Upper lobe of left lung (tissue), 4 donors: ENCODE measurements at regions not wholly inside any gene's neighbourhood (a gene's known extent, or its start where the extent isn't known, plus 50 kb on each side); places are given as distances from the start of the nearest gene placed in this dataset.

Experiments
- EP300 ChIP-seq, 4 donors: sonication (generic); formaldehyde crosslinking; IDR thresholded peaks; one replicate each; pipeline ENCODE4 v1.5.1; 2017; ENCODE audit warnings: antibody characterized with exemption in 4 of 4, control low read depth in 2 of 4
- POLR2A ChIP-seq, 4 donors: fragments of 450-650 bp; IDR thresholded peaks; one replicate each; pipeline ENCODE4 v1.5.1; 2016 to 2017; ENCODE audit warnings: antibody characterized with exemption in 4 of 4, mild to moderate bottlenecking in 2 of 4
- POLR2AphosphoS5 ChIP-seq, 2 donors: sonication (generic); formaldehyde crosslinking; IDR thresholded peaks; one replicate each; pipeline ENCODE4 v1.5.1; 2017; ENCODE audit warnings: antibody characterized with exemption in 2 of 2
- TF ChIP-seq, protein P1 (sequence below), 6 experiments: fragments of 450-650 bp in 4 of 6; fragments of 200-600 bp in 2 of 6; sonication (generic) in 2 of 6; IDR thresholded peaks; one replicate each; pipeline ENCODE4 v1.5.1; 2016 to 2019; ENCODE audit warnings: antibody characterized with exemption in 6 of 6

GRCh38 chr6:5869261-5869660, 137.5 kb downstream of the NRN1 start:
- TF ChIP-seq POLR2AphosphoS5 (IDR thresholded peaks at IDR 0.05) = no peak
- TF ChIP-seq, protein P1, sequence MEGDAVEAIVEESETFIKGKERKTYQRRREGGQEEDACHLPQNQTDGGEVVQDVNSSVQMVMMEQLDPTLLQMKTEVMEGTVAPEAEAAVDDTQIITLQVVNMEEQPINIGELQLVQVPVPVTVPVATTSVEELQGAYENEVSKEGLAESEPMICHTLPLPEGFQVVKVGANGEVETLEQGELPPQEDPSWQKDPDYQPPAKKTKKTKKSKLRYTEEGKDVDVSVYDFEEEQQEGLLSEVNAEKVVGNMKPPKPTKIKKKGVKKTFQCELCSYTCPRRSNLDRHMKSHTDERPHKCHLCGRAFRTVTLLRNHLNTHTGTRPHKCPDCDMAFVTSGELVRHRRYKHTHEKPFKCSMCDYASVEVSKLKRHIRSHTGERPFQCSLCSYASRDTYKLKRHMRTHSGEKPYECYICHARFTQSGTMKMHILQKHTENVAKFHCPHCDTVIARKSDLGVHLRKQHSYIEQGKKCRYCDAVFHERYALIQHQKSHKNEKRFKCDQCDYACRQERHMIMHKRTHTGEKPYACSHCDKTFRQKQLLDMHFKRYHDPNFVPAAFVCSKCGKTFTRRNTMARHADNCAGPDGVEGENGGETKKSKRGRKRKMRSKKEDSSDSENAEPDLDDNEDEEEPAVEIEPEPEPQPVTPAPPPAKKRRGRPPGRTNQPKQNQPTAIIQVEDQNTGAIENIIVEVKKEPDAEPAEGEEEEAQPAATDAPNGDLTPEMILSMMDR (IDR thresholded peaks at IDR 0.05) = no peak
- TF ChIP-seq POLR2A (IDR thresholded peaks at IDR 0.05) = no peak
- TF ChIP-seq EP300 (IDR thresholded peaks at IDR 0.05) = no peak
